ENCODE measurements at regions not wholly inside any gene's neighbourhood (a gene's known extent, or its start where the extent isn't known, plus 50 kb on each side); places are given as distances from the start of the nearest gene placed in this dataset.

GRCh38 chr15:95021816-95022215 is 790.5 kb downstream of the MCTP2 start:
- no peak for TF ChIP-seq EZH2 (IDR thresholded peaks at IDR 0.05; ENCODE audit: borderline replicate concordance, low read depth, low read length, poor library complexity, severe bottlenecking)
- TF ChIP-seq, protein P1, sequence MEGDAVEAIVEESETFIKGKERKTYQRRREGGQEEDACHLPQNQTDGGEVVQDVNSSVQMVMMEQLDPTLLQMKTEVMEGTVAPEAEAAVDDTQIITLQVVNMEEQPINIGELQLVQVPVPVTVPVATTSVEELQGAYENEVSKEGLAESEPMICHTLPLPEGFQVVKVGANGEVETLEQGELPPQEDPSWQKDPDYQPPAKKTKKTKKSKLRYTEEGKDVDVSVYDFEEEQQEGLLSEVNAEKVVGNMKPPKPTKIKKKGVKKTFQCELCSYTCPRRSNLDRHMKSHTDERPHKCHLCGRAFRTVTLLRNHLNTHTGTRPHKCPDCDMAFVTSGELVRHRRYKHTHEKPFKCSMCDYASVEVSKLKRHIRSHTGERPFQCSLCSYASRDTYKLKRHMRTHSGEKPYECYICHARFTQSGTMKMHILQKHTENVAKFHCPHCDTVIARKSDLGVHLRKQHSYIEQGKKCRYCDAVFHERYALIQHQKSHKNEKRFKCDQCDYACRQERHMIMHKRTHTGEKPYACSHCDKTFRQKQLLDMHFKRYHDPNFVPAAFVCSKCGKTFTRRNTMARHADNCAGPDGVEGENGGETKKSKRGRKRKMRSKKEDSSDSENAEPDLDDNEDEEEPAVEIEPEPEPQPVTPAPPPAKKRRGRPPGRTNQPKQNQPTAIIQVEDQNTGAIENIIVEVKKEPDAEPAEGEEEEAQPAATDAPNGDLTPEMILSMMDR (conservative IDR thresholded peaks at IDR 0.05; ENCODE audit: low read depth, low read length), result no peak
